AG04450 (cell line): ENCODE measurements at regions not wholly inside any gene's neighbourhood (a gene's known extent, or its start where the extent isn't known, plus 50 kb on each side); places are given as distances from the start of the nearest gene placed in this dataset.

Source experiments
- CTCF ChIA-PET: fragments of 300-600, 350-600 bp; formaldehyde crosslinking; extraction: SDS; loops from one replicate; lab custom pipeline; 2022; ENCODE audit warnings: antibody characterized with exemption, inconsistent platforms; lab: Charles Lee
- POLR2A ChIA-PET: fragments of 350-600 bp; formaldehyde crosslinking; extraction: SDS; loops from one replicate; lab custom pipeline; 2021; ENCODE audit warnings: antibody characterized with exemption, inconsistent platforms; lab: Yijun Ruan, JAX
- DNase-seq: peaks from one replicate; pipeline ENCODE4 v3.0.0-alpha.2; 2011; ENCODE audit warnings: low read depth, low spot score
- H3K27ac ChIP-seq: one replicate; pipeline ENCODE4 v1.5.1; 2012; ENCODE audit warnings: low read depth, low read length, control low read depth
- H3K27me3 ChIP-seq: one replicate; pipeline ENCODE4 v1.6.0; 2012; ENCODE audit warnings: low read length; ENCODE audit not compliant: control insufficient read depth, insufficient read depth
- H3K4me3 ChIP-seq: 2 replicates; pipeline ENCODE4 v1.5.1; 2011; ENCODE audit warnings: mild to moderate bottlenecking, low read depth, low read length, control low read depth
- H3K9me3 ChIP-seq: 2 replicates; pipeline ENCODE4 v1.5.1; 2012; ENCODE audit warnings: low read length; ENCODE audit not compliant: control insufficient read depth, insufficient read depth
- TF ChIP-seq, protein P1 (sequence below): IDR thresholded peaks from 2 replicates; pipeline ENCODE4 v1.5.1; 2011; ENCODE audit warnings: low read depth, low read length, control low read depth, inconsistent platforms

DNA sequence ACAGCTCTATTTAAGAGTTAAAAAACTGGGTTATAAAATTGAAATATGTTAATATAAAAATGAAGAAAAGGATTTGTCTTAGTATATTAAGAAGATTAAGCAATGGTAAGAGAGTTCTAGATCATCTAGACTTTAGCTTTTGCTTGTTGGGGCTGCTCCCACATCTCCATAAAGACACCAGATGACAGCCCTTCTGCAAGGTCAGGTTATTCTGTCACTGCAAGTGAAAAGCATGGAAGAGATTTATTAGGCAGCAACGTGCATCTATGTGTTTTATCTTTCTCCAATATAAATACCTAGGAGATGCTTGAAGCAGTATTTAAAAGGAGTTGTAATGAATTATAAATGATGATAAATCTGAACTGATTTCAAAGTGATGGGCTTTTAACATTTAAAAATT lies 1560.4 kb downstream of the AMY1C start:
- TF ChIP-seq, protein P1, sequence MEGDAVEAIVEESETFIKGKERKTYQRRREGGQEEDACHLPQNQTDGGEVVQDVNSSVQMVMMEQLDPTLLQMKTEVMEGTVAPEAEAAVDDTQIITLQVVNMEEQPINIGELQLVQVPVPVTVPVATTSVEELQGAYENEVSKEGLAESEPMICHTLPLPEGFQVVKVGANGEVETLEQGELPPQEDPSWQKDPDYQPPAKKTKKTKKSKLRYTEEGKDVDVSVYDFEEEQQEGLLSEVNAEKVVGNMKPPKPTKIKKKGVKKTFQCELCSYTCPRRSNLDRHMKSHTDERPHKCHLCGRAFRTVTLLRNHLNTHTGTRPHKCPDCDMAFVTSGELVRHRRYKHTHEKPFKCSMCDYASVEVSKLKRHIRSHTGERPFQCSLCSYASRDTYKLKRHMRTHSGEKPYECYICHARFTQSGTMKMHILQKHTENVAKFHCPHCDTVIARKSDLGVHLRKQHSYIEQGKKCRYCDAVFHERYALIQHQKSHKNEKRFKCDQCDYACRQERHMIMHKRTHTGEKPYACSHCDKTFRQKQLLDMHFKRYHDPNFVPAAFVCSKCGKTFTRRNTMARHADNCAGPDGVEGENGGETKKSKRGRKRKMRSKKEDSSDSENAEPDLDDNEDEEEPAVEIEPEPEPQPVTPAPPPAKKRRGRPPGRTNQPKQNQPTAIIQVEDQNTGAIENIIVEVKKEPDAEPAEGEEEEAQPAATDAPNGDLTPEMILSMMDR = no peak
- no peaks in the 10 kb centered on the region for H3K27me3 ChIP-seq
- no peak overlapping the region for H3K27ac ChIP-seq
- DNase-seq = no peak
- no peaks in the 10 kb centered on the region; the same call in 1 of the 2 replicates for H3K9me3 ChIP-seq
- H3K4me3 ChIP-seq = no peak overlapping the region
- ChIA-PET CTCF (no interaction called here), POLR2A (no interaction called here)

DNA sequence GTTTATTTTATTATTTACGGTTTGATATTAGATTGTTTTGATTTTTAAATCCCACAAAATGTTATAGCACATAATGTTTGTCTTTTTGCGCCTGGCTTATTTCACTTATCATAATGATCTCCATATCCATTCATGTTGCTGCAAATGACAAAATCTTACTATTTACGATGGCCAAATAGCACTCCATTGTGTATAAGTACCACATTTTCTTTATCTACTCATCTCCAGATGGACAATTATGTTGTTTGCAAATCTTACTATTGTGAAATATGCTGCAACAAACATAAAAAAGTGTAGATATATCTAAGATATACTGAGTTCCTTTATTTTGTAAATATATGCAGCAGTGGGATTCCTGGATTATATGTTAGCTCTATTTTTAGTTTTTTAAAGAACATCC lies 1568.3 kb downstream of the AMY1C start:
- Histone ChIP-seq H3K4me3 (no peak overlapping the region), H3K9me3 (peaks cover 4% of the 10 kb centered on the region; the same call in 1 of the 2 replicates), H3K27ac (no peak overlapping the region), H3K27me3 (no peaks in the 10 kb centered on the region)
- ChIA-PET CTCF (no interaction called here), POLR2A (no interaction called here)
- TF ChIP-seq, protein P1 = no peak
- no peak for DNase-seq

DNA sequence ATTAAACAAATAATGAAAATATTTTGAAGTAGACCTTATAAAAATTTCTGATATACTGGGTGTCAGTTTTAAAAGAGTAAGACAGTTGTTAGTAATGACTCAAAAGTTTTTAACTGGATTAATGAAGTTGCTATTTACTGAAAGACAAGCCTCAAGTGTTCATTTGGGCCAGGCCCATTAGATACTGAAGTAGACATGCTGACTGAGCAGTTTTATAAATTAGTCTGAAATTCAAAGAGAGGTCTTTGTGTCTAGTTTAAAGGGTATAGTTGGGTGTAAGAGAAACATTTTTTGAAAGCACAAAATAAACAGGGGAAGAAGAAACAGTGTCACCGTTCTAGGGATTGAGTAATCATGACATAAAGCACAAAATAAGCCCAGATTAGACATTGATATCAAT lies 1577.2 kb downstream of the AMY1C start:
- Histone ChIP-seq H3K4me3 (no peak overlapping the region), H3K27me3 (no peaks in the 10 kb centered on the region), H3K9me3 (peaks cover 11% of the 10 kb centered on the region), H3K27ac (no peak overlapping the region)
- no peak for DNase-seq
- TF ChIP-seq, protein P1 = no peak
- CTCF ChIA-PET = no interaction called here
- POLR2A ChIA-PET = no interaction called here

DNA sequence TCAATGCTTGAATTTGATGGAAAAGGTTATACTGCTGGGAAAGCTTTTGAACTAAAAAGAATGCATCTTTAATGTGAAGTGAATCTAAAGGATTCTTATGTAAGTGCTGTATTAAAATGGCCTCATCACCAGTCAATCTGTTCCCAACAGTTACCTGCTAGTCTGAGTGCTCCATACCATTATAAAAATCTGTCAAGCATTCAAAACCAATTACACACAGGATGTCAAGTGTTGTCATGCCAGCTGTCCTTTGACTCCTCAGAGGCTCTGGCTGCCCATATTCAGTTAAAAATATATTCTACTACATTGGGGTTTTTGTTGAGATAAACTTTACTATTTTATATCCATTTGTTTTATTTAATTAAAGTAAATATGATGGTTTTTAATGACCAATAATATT lies 1587.7 kb downstream of the AMY1C start:
- H3K27ac ChIP-seq = no peak overlapping the region
- POLR2A ChIA-PET = no interaction called here
- TF ChIP-seq, protein P1 = no peak
- H3K9me3 ChIP-seq = no peaks in the 10 kb centered on the region
- CTCF ChIA-PET = no interaction called here
- no peaks in the 10 kb centered on the region for H3K27me3 ChIP-seq
- no peak overlapping the region for H3K4me3 ChIP-seq
- DNase-seq = no peak

DNA sequence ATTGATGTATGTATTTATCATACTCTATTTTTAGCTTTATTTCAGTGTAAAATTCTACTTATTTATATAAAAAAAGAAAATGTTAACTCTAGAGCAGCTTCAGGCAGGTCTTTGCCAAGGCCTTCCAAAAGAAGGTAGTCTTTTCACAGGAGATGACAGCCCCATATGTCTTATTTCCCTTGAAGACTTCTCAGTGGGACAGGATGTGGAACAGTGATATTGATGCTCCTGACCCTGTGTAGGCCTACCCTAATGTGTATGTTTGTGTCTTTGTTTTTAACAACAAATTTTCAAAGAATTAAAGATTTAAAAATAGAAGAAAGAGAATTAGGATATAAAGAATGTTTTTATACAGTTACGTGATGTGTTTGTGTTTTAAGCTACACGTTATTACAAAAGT lies 1593.6 kb downstream of the AMY1C start:
- ChIA-PET POLR2A (no interaction called here), CTCF (no interaction called here)
- DNase-seq = no peak
- no peak overlapping the region for H3K27ac ChIP-seq
- TF ChIP-seq, protein P1 = no peak
- peaks cover 3% of the 10 kb centered on the region; the same call in 1 of the 2 replicates for H3K9me3 ChIP-seq
- no peaks in the 10 kb centered on the region for H3K27me3 ChIP-seq
- no peak overlapping the region for H3K4me3 ChIP-seq
